HepG2 (cell line): ENCODE measurements at regions not wholly inside any gene's neighbourhood (a gene's known extent, or its start where the extent isn't known, plus 50 kb on each side); places are given as distances from the start of the nearest gene placed in this dataset.

Source experiments
- BORCS8-MEF2B ChIP-seq: sonication (generic); formaldehyde crosslinking; IDR thresholded peaks from 2 replicates; pipeline ENCODE4 v1.8.0; 2022; ENCODE audit warnings: mild to moderate bottlenecking, missing genetic modification reagents
- HNRNPL ChIP-seq: fragments of 200-400 bp; formaldehyde crosslinking; IDR thresholded peaks from 2 replicates; pipeline ENCODE4 v1.6.1; 2017; ENCODE audit warnings: mild to moderate bottlenecking, low read depth, low read length
- JUND ChIP-seq: sonication (generic); formaldehyde crosslinking; IDR thresholded peaks from 2 replicates; pipeline ENCODE4 v1.8.0; 2022; ENCODE audit warnings: mild to moderate bottlenecking, missing genetic modification reagents
- MEIS1 ChIP-seq: sonication (generic); formaldehyde crosslinking; IDR thresholded peaks from 2 replicates; pipeline ENCODE4 v1.9.0; 2021; ENCODE audit warnings: mild to moderate bottlenecking, missing genetic modification reagents, moderate library complexity, borderline replicate concordance
- MYC ChIP-seq: sonication (generic); formaldehyde crosslinking; IDR thresholded peaks from 2 replicates; pipeline ENCODE4 v1.9.0; 2021; ENCODE audit warnings: missing genetic modification reagents, borderline replicate concordance
- NFKBIZ ChIP-seq: IDR thresholded peaks from 2 replicates; pipeline ENCODE4 v1.6.1; 2018; ENCODE audit warnings: missing genetic modification reagents, missing compliant biosample characterization
- ZBTB42 ChIP-seq: sonication (generic); formaldehyde crosslinking; IDR thresholded peaks from 2 replicates; pipeline ENCODE4 v1.5.0; 2020; ENCODE audit warnings: mild to moderate bottlenecking, missing genetic modification reagents
- ZNF12 ChIP-seq: sonication (generic); formaldehyde crosslinking; IDR thresholded peaks from 2 replicates; pipeline ENCODE4 v1.5.0; 2020; ENCODE audit warnings: missing genetic modification reagents
- ZNF33A ChIP-seq: sonication (generic); formaldehyde crosslinking; IDR thresholded peaks from 2 replicates; pipeline ENCODE4 v1.5.1; 2020; ENCODE audit warnings: missing genetic modification reagents, mild to moderate bottlenecking, moderate library complexity, borderline replicate concordance
- ZNF577 ChIP-seq: sonication (generic); formaldehyde crosslinking; IDR thresholded peaks from 2 replicates; pipeline ENCODE4 v1.4.0; 2020; ENCODE audit warnings: mild to moderate bottlenecking, low read depth, missing genetic modification reagents, borderline replicate concordance
- ZNF607 ChIP-seq: sonication (generic); formaldehyde crosslinking; IDR thresholded peaks from 2 replicates; pipeline ENCODE4 v1.5.1; 2020; ENCODE audit warnings: missing genetic modification reagents, mild to moderate bottlenecking, borderline replicate concordance
- ZNF660 ChIP-seq: sonication (generic); formaldehyde crosslinking; IDR thresholded peaks from 2 replicates; pipeline ENCODE4 v1.5.1; 2020; ENCODE audit warnings: mild to moderate bottlenecking, low read depth, missing genetic modification reagents, borderline replicate concordance
- TF ChIP-seq, protein P1 (sequence below): sonication (generic); formaldehyde crosslinking; IDR thresholded peaks from 2 replicates; pipeline ENCODE4 v1.5.0; 2020; ENCODE audit warnings: mild to moderate bottlenecking, missing genetic modification reagents, moderate library complexity
- TF ChIP-seq, protein P2 (sequence below): sonication (generic); formaldehyde crosslinking; IDR thresholded peaks from 2 replicates; pipeline ENCODE4 v1.9.0; 2021; ENCODE audit warnings: missing genetic modification reagents, borderline replicate concordance

DNA sequence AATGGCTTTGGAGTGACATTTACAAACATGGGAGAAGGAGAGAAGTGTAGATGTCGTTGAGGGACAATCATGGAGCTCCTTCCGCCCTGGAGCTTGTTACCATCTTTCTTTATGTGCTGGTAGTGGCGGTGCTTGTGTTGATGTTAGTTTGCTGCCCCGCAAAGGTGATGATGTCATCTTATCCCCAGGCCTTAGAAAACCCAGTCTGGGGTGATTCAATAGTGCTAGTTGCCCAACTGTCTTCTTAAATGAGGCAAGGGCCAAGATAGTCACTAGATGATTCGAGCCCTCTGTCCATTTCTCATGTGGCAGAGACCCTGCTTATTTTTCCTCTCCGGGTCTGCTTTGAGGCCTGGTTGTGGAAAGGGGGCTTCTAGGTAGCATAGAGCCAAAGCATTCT is 277.4 kb downstream of the CCSER2 start:
- TF ChIP-seq ZNF33A (CRISPR knock-in tag) (no peak), BORCS8-MEF2B (CRISPR knock-in tag) (no peak), ZBTB42 (CRISPR knock-in tag) (no peak), ZNF607 (CRISPR knock-in tag) (no peak), ZNF660 (CRISPR knock-in tag) (no peak), ZNF577 (CRISPR knock-in tag) (no peak), ZNF12 (no peak), NFKBIZ (CRISPR knock-in tag) (no peak), JUND (CRISPR knock-in tag) (no peak), HNRNPL (no peak), MEIS1 (CRISPR knock-in tag) (no peak), MYC (CRISPR knock-in tag) (no peak)
- TF ChIP-seq, protein P1, sequence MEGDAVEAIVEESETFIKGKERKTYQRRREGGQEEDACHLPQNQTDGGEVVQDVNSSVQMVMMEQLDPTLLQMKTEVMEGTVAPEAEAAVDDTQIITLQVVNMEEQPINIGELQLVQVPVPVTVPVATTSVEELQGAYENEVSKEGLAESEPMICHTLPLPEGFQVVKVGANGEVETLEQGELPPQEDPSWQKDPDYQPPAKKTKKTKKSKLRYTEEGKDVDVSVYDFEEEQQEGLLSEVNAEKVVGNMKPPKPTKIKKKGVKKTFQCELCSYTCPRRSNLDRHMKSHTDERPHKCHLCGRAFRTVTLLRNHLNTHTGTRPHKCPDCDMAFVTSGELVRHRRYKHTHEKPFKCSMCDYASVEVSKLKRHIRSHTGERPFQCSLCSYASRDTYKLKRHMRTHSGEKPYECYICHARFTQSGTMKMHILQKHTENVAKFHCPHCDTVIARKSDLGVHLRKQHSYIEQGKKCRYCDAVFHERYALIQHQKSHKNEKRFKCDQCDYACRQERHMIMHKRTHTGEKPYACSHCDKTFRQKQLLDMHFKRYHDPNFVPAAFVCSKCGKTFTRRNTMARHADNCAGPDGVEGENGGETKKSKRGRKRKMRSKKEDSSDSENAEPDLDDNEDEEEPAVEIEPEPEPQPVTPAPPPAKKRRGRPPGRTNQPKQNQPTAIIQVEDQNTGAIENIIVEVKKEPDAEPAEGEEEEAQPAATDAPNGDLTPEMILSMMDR (CRISPR knock-in tag), result no peak
- TF ChIP-seq, protein P2, sequence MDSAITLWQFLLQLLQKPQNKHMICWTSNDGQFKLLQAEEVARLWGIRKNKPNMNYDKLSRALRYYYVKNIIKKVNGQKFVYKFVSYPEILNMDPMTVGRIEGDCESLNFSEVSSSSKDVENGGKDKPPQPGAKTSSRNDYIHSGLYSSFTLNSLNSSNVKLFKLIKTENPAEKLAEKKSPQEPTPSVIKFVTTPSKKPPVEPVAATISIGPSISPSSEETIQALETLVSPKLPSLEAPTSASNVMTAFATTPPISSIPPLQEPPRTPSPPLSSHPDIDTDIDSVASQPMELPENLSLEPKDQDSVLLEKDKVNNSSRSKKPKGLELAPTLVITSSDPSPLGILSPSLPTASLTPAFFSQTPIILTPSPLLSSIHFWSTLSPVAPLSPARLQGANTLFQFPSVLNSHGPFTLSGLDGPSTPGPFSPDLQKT, result no peak
